HPDE6-E6E7 (cell line): ENCODE measurements at regions not wholly inside any gene's neighbourhood (a gene's known extent, or its start where the extent isn't known, plus 50 kb on each side); places are given as distances from the start of the nearest gene placed in this dataset.
A peak's percentile ranks its signal among the peaks of the same experiment; 100 is the strongest.
"Not testable (repeated sequence)": the region's sequence is repeated elsewhere in the genome, so short reads cannot be mapped to it uniquely, and the experiment has no call there.

Experiments
- DNase-seq: peaks from one replicate; pipeline ENCODE4 v3.0.0; 2011; ENCODE audit warnings: missing footprints; ENCODE audit errors: extremely low spot score

- no peak for DNase-seq
These were observed 69.7 kb downstream of the RPS6KA4 start for GRCh38 chr11:64428693-64429092.

GRCh38 chr11:64429970-64430369 is 71.0 kb downstream of the RPS6KA4 start:
- no peak for DNase-seq

GRCh38 chr11:64430645-64431044 is 71.7 kb downstream of the RPS6KA4 start:
- DNase-seq: no peak

- no peak for DNase-seq
These were observed 77.0 kb downstream of the RPS6KA4 start for GRCh38 chr11:64436000-64436399.

DNA sequence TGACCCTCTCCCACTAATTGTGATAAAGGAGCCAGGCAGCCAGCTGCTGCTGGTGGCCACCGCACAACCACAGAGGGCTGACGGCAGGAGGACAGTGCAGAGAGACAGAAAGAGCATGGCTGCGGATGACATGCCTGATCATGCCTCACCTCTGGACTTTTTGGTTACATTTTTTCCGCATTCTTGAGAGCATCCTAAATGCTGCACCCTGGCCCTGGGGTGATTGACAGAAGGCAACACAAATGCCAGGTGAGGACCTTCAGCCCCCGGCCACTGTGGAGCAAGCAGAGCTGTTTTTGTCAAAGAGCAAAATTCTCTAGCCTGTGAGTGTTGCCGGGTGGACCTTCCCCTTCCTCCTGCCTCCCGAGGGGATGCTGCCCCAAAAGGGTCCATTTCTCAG is 78.5 kb downstream of the RPS6KA4 start:
- DNase-seq: no peak

DNA sequence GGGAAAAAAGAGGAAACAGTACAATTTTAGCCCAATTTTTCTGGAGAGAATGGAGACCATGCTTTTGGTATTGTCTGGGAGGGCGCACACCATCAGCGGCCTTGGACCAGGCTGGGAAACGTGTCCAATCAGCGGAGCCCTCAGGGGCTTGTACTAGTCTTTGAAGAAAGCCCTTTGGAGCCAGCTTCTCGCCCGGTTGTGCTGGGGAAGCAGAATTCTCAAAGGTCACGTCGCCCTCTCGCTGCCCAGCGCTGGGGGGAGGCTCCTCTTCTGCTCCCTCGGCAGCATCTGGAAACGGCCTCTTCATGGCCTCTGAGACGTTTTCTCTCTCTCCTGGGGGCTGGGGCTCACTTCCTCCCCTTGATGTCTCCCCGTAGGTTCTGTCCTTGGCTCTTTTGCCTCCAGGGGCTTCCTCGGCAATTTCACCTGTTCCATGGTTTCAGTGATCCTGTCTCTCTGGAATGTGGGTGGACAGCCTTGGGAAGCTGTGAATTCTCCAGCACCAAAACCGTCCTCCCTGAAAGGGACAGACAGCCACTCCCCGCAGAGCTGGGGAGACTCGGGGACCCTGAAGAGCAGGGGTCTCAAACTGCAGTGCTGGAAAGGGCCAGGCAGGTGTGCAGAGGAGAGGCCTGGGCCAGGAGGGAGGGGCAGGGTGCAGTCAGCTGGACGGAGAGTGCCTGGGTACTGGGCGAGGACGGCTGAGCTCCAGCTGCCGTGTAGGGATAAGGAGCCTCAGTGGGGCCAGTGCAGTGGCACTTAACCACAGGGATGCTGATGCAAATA is 80.2 kb downstream of the RPS6KA4 start:
- no peak for DNase-seq

- not testable (repeated sequence) for DNase-seq
These were observed 81.0 kb downstream of the RPS6KA4 start for GRCh38 chr11:64439772-64440491.

DNA sequence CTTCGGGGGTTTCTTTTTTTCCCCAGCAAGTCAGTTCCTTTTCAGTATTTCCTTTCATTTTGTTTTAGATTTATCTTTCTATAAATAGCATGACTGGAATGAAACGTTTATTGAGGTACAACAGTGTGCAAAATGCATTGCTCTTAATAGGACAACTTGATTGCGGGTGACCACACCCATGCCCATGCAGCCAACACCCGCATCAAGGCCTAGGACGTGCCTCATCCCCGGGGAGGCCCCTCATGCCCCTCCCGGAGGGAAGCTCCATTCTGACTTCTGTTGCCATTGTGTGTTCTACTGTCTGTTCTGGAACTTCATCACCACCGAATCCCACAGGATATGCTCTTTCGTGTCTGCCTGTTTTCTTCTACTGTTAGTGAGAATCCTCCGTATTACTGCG is 82.2 kb downstream of the RPS6KA4 start:
- no peak for DNase-seq

- DNase-seq: no peak
These were observed 84.0 kb downstream of the RPS6KA4 start for GRCh38 chr11:64443001-64443400.

GRCh38 chr11:64444838-64445441 is 86.0 kb downstream of the RPS6KA4 start:
- no peak for DNase-seq

- no peak for DNase-seq
These were observed 86.7 kb downstream of the RPS6KA4 start for GRCh38 chr11:64445651-64446050.

DNA sequence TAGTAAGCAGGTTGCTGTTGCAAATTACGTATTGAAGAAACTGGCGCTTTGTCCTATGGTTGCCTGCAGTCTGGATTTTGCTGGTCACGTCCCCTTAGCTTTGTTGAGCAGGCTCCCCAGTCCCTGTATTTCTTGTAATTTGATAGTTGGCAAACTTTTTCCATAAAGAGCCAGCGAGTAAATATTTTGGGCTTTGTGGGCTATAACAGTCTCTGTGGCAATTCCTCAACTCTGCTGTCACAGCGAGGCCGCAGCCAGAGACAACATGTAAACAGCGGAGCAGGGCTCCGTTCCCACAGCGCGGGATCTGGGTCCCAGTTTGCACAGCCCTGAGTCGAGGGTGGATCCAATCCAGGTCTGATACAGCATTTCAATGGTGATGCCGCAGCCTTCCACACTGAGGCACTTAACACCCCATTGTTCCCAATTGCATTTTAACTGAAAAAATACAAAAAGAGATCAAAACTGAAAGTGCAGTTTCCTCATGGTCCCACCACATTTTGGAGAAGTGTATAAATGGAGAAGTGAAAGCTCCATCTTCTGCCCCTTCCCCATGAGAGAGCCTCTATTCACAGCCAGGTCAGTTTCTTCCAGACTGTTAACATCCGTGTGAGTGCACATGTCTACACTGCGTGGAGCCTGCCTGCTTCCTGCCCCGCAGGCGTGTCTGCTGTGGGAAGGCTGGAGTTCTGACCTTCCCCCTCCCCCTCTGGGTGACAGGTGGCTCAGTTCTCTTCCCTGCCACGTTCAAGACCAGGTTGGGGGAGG is 89.1 kb downstream of the RPS6KA4 start:
- no peak for DNase-seq

DNA sequence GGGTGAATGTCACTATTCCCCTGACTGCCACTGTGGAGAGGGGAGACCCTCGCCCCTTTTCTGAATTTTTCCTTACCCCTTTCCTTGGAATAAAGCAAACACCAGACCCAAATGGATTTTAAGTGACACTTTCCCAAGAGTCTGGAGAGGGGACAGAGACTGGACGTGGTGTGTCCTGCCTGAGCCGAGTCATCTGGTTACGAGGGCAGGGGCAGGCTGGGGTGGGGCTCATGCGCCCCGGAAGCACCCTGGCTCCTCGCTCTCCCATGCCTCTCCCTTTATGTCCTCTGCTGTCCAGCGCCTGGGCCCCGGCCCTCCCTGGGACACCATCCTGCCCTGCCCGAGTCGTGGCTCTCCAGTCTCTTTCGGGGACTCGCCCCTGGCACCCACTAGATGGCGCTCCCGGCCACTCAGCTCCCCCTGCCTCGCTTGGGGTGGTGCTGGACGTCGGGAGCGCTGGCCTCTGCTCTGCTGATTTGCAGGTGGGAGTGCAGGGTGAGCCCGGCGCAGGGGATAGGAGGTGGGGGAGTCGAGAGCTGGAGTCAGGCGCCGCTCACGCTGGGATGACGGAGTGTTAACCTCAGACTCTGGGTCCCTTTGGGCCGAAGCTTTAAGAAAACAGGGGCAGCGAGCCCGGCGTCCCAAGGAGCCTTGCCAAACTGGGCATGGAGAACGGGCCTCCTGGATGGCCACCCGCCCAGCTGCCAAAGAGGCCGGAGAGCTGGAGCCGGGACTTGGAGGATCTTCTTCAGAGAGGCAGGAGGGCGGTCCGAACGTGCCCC is 89.8 kb downstream of the RPS6KA4 start:
- peak; percentile 76 for DNase-seq

DNA sequence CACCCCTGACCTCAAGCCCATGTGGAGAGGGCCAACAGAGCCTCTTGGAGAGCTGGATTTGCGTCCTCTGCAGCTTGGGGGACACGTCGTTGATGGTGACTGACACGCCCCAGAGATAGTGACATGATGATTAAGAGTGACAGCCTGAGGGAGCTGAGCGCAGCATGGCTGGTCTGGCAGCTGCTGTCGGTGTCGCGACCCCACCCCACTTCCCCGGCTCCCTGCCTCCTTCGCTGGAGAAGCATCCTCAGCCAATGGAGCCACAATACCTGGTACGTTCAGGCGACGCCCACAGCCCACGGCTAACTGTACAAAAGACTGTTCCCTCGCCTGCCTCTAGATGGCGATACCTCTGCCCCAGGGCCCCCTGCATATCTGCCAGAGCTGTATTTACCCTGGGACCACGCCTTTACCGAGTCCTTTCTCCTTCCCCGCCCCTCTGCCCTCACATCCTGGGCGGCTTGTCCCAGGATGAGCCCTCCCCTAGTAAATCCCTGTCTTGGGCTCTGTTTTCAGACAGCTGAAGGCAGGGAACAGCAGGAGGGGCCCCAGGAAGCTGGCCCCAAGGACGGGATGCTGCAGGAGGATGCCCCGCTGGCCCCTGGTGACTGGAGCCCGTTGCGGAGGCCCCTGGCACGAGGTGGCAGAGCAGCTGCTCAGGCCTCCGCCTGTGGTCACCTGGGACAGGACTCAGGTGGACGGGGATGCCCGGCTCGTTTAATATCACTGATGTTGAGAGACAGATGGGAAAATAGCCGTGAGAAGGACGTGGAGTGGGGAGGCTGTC is 90.6 kb downstream of the RPS6KA4 start:
- DNase-seq: peak; percentile 79

DNA sequence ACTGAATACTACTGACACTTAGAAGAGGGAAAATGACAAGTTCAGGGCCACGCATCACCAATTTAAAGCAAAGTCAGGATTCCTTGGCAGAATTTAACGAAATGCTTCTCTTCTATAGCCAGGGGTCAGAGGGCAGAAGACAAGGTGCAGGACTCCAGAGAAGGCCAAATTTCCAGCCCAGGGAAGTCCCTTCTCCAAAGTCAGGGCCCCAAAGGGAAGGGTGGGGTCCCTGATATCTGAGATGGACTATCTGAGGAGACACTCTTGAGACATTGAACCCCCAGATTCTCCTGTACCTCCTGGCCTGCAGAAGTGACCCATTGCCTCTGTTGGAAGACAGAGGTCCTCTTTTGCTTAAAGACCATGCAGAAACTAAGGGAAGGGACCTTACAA is 91.2 kb downstream of the RPS6KA4 start:
- DNase-seq: no peak

DNA sequence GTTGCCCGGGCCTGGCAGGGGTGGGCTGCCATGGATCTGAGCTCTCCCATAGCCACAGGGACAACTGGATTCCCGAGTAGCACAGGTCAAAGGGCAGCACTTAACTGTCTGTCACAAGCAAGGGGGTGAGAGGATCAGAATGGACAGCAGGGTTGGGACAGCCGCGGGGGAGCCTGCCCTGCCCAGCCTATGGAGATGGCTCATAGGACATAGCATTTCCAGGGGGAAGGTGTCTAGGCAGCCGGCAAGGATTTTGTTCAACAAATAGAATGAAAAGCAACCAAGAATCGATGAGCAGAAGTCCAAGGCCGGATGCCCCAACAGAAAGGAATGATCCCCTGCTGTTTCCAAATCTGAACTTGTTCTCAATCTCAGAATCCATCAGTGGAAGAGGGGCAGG is 92.9 kb downstream of the RPS6KA4 start:
- DNase-seq: no peak

- DNase-seq: no peak
These were observed 94.5 kb downstream of the RPS6KA4 start for GRCh38 chr11:64453466-64453865.

DNA sequence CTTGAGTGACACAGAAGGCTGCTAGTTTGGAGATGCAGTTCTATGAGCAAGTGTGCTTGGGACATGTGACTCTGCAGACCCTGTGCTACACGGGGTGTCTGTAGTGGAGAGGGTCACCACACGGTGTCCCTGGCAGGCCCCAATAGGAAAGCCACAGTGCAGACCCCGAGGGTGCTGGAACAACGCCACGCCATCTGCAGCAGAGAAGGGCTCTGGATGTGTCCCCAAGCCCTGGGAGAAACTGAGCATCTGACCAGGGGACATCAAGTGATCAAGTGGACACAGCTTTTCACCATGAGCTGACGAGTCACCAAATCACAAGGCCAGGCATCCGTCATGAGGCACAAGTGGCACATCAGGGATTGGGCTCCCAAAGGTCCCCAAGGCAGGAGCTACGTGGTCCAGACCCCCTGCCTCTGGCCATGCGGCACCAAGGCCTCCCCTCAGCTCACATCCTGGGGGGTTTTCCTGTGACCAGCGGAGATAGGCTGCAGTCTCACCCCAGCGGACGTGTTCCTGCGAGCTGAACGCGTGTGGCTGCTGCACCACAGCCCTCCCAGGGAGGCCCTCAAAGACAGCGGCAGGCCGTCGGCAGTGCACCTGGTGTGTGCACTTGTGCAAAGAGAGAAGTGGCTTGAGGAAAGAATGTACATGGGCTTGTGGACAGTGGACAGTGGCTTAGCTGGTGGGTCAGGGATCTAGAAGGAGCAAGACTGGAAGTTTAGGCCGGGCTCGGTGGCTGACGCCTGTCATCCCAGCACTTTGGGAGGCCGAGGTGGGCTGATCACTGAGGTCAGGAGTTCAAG is 96.7 kb downstream of the RPS6KA4 start:
- DNase-seq: no peak

DNA sequence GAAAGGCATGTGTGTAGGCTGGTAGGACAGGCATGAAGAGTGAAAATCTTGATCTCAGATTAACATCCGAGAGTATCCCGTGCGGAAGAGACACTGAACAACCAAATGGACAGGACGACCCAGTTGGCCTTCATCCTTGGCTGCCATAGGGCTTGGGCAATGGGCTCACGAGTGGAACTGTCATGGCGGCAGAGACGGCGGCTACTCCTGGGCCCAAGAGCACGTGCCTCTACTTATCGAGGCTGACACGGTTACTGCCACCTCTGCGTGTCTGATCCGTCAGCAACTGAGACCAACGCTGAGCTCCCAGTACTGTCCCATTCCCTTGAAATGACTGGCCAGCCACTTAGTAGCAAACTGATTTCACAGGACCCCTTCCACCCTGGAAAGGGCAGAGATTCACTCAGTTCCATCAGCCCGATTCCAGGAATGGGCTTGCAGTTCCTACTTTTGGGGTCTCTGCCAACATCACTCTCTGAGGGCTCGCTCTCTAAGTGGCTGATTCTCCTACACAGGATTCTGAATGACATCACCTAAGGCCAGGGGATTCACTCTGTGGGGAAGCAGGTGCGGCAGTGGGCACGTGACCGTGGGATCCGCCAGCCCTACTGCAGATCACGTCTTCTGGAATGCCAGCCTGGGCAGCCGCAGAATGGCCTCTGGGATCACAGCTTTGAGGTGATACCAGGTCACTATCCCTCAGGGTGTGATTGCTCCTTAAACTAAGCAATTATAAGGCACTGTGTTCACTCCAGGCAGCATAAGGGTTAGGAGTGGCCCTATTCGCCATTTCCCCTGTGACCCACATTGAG is 97.8 kb downstream of the RPS6KA4 start:
- DNase-seq: no peak
